HK-2 (cell line): ENCODE measurements at regions not wholly inside any gene's neighbourhood (a gene's known extent, or its start where the extent isn't known, plus 50 kb on each side); places are given as distances from the start of the nearest gene placed in this dataset.

Experiments used
- DNase-seq: peaks from one replicate; pipeline ENCODE4 v3.0.0-alpha.2; 2018; ENCODE audit not compliant: unreplicated experiment

GRCh38 chr15:29873947-29874411 lies 51.7 kb upstream of the TJP1 start:
- DNase-seq, result no peak

- no peak for DNase-seq
Observed at GRCh38 chr15:29873264-29873663, 51.0 kb upstream of the TJP1 start.

- no peak for DNase-seq
Observed at GRCh38 chr15:29872716-29873115, 50.4 kb upstream of the TJP1 start.
